Urothelium cell line (cell line): ENCODE measurements at regions not wholly inside any gene's neighbourhood (a gene's known extent, or its start where the extent isn't known, plus 50 kb on each side); places are given as distances from the start of the nearest gene placed in this dataset.
A peak's percentile ranks its signal among the peaks of the same experiment; 100 is the strongest.

Source experiments
- DNase-seq: peaks from one replicate; pipeline ENCODE4 v3.0.0; 2011; ENCODE audit warnings: low spot score, mixed read lengths
- FAIRE-seq: peaks from 2 replicates; lab custom pipeline; 2011; peaks lifted over from hg19 to GRCh38; lab: Jason Lieb, UNC

DNA sequence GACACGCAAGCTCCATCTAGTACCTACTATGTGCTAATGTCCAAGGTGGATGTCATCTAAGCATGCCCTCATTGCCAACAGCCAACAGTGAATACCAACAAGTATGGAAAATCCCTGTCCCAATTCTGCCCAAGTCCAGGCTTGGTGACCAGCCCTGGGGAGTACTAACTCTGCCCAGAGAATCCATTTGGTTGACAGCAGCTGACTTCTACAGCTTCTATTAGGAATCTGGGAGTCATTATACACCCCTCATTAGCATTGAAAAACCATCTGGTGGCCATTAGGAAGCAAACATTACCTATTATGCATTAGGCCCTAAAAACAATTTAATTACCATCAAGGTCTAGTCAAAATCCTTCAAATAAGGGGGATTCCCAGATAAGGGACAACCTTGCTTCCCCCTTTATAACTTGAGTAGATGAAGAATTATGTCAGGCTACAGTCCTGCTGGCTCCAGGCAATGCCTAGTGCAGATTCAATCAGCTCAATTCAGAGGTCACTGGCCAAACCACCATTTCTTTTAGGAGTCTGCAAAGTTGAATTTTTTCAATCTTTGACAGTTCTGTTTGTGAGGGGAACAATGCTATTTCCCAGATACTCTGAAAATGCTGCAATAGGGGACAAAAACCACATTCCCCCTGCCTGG, 228.0 kb upstream of the LDB2 start:
- FAIRE-seq, result no peak
- DNase-seq, result no peak

DNA sequence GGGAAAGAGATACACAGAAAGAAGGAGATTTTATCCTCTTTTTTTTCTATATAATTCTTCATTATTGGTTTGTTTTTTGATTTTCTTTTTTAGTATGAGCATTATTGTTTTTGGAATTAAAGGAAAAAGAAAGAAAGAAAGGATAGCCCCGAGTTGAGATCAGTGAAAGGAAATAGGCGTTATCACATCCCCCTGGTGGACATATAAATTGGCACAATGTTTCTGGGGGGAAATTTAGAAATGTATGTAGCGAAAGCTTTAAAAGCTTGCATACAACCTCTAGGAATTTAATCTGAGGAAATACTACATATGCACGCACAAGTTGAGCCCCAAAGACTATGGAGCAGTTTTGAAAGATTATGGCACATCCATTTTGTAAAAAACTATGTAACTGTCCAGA, 226.3 kb upstream of the LDB2 start:
- no peak for FAIRE-seq

DNA sequence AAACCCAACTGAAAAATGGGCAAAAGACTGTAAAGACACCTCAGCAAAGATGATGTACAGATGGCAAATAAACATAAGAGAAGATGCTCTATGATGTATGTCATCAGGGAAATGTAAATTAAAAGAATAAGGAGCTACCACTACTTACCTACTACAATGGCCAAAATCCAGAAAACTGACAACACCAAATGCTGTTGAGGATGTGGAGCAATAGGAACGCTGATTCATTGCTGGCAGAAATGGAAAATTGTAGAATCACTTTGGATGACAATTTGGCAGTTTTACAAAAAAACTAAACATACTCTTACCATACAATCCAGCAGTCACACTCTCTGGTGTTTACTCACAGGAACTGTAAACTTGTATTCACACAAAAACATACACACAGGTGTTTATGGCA, 222.3 kb upstream of the LDB2 start:
- FAIRE-seq (no peak), DNase-seq (no peak)

More for the DNA sequence above, 226.3 kb upstream of the LDB2 start:
- no peak for DNase-seq

DNA sequence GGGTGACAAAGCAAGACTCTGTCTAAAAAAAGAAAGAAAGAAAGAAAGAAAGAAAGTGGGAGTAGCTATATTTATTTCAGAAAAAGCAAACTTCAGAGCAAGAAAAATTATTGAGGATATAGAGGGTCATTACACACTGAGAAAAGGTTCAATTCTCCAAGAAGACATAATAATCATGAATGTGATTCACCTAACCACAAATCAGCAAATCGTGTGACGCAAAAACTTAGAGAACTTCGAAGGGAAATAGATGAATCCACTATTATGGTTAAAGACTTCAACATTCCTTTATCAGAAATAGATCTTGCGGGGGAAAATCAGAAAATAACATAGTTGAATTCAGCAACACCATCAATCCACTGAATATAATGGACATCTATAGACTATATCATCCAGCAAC, 219.3 kb upstream of the LDB2 start:
- FAIRE-seq, result no peak
- DNase-seq, result no peak

DNA sequence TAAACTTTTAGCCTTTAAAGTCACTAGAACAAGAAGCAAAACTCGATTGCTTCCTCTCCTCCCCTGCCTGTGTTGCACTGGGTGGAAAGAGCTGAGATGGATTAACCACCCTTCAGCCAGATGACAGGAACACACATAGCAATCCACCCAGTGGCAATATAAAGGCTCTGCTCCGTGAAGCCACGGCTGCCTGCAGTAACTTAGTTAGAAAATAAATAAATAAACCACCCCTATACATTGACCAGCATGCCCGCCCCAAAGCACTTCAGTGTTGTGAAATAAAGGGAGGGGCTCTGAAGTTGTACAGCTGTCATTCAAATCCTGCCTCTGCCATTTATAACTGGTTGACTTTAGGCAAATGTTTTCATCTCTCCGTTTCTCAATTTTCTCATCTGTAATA, 217.1 kb upstream of the LDB2 start:
- FAIRE-seq (no peak), DNase-seq (no peak)

DNA sequence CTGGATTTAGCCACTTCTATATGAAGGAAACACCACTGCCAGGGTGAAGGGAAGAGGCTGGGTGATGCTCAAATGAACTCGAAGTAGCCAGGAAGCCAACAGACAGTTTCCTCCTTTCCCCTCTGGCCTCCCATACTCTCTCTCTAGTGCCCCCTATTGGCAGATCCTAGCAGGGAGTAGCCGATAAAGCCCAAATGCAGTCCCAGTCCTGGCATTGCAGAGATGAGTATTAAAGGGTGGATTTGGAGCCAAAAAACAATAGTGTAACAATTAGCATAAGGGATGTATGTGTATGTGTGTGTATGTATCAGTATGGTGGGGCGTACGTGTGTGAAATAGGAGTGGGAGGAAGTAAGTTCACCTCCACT, 213.8 kb upstream of the LDB2 start:
- FAIRE-seq, result no peak
- DNase-seq, result peak; percentile 5

DNA sequence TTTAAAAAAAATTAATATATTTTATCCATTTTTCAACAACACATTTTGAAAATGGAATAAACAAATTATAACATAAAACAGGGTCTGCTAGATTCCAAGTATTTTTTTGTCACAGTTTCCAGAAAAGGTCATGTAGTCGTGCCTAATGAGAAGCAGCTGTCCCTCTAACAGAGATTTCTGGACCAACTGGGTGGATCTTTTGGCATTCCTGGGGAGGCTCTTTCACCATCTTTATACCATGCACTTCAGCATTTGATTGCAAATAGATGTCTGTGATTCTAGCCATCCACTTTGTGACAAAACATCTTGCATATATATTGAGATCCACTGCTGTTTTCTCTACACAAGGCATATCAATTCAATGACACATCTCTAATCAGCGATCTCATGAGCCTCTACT, 210.7 kb upstream of the LDB2 start:
- FAIRE-seq, result no peak
- no peak for DNase-seq

DNA sequence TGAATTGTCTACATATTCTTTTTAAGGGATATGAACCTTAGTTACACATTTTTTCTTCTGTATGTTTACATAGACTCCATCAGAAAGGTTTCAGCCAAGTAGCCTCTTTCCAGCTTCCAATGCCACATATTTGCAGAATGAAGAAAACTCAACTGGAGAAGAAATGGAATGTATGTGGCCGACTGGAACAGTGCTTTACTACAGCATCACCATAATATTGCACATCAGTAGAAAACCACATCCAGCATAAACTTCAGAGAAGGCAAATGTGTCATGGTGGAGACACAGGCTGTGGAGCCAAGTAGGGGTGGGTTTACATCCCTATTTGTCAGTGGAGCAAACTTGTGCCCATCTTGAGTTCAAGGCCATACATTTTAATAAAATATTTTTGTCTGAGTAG, 204.8 kb upstream of the LDB2 start:
- no peak for FAIRE-seq
- DNase-seq, result no peak

DNA sequence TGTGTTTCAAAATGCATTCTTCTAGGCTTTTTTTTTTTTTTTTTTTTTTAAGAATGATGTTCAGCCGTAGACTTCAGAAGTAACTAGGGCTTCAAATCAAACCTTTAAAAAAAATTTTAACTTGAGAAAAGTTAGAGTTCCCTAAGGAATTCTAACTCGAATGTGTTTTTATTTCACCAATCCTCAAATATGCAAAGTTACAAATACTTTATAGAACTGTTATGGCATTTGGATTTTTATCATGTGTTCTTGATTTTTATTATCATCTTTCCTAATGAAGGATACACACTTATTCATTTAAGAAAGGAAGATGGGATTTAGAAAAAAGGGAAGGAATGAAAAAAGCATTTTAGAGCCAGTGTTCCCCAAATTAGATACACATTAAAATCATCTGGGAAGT, 200.6 kb upstream of the LDB2 start:
- no peak for DNase-seq
- no peak for FAIRE-seq

DNA sequence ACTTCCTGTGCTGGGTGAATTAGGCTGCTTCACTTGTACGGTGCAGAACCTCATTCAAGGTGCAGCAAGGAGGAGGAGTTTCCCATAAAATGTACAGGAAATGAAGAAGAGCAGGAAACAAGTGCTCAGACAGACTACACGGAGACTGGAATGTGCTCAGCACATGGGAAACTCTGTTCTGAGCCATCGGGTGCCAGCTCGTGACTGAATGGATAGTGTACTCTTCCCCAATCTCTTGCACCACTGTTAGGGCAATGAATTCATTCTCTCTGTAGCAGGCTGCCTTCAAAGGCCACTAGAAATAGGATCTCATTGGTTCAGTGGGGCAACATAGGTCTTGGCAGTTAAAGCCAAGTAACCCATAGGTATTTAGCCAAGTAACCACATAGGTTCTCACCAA, 200.0 kb upstream of the LDB2 start:
- no peak for DNase-seq
- FAIRE-seq, result no peak

DNA sequence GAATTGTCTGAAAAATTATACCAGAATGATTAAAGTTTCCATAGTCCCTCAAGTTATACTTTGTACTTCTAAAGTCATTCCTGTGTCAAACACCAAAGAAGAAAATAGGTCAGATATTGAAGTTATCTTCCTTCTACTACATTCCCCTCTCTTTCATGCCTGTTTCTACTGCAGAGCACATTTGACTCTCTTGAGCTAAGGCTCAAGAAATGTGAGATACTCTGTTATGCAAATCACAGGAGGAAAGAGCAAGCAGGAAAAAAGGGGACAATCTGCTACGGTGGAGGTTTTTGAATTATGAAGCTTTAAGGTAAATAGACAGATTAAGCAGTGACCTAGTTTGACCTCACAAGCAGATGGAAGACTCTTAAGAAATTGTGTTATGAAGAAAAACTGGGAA, 198.9 kb upstream of the LDB2 start:
- FAIRE-seq, result no peak
- no peak for DNase-seq

DNA sequence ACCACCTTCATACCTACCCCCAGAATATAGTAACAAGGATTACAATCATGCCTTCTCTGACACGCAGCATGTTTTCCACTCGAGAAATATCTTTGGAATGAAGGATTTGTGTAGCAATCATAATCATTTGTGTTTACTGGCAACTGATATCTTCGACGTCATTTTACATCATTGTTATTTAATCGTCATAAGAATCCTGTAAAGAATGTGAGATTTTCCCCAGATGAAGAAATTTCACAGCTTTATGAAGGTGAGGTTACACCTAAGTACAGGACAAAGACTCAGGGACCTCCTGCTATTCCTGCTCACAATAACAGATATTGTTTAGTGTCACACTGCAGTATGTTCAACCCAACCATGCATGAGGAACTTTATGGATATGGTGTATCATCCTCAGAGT, 198.2 kb upstream of the LDB2 start:
- DNase-seq (no peak), FAIRE-seq (no peak)

DNA sequence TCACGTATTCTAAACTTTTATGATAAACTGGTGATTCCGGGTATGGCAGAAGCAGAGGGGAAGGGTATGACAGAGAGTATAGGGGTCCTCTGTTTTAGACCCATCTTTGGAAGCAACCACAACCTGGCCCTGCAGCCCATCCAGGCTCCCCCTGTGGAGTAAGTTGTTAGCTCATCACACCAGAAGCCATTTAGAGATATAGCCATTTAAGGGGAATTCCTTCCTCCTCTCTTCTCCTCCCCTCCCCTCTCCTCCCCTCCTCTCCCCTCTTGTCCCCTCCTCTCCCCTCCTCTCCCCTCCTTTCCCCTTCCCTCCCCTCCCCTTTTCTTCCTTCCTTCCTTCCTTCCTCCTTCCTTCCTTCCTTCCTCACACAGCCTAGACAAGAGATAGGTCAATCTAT, 197.3 kb upstream of the LDB2 start:
- DNase-seq (no peak), FAIRE-seq (no peak)

DNA sequence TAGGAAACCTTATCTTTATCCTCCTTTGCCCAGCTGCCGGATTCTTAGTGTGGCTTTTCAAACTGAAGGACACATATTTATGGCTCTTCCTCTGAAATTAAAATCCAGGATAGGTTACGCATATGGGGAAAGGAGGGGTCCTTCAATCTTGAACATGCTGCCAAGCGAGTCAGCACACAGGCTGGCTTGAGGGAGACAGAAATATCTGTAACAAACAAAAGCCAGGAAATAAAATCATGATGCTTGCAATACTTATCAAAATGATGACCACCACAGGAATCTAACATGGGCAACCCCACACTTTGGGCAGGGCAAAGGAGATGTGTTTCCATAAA, 196.4 kb upstream of the LDB2 start:
- no peak for DNase-seq
- FAIRE-seq, result no peak

DNA sequence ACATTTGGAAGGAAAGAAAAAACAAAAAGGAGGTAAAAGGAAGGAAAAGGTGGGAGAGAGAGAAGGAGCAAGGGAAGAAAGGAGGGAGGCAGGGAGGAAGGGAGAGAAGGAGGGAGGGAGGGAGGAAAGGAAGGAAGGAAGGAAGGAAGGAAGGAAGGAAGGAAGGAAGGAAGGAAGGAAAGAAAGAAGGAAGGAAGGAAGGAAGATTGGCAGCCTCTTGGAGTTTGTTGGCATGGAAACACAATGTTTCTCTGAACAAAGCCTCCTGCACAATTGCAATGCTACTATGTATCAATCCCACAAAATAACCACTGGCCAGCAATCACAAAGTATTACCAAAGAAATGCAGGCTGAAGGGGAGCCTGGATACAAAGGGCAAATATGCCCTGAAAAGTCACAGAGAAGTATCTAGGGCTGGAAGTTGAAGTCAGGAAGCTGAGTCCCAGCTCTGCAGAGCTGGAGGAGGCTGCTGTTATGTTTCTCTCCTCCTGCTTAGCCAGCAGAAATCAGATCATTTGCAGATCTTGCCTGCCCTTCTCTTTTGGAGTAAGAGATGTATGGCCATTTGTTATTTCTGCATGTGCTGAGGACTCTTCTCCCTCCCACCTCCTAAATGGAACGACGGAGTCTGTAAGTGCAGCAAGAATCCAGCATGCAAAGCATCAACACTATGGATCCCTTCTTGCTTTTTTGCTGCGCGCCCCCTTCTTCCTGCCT, 195.9 kb upstream of the LDB2 start:
- DNase-seq, result no peak
- FAIRE-seq, result no peak

DNA sequence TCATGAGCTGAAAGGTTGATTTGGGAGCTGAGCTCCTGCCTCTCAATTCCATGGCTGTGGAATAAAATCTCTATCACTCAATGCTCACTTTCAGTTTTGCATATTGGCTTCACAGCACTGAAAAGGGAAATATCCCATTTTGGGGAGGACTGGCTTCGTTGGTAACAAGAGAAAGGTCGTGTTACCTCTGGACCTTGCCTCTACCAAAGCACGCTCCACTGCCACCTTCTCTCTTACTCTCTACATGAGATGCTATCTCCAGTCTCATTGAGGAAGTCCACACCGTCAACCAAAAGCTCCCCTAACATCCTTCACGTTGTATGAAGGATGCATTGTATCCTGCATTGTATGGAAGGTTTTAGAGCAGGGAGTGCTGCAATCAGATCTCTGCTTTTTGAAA, 195.0 kb upstream of the LDB2 start:
- DNase-seq (no peak), FAIRE-seq (no peak)

DNA sequence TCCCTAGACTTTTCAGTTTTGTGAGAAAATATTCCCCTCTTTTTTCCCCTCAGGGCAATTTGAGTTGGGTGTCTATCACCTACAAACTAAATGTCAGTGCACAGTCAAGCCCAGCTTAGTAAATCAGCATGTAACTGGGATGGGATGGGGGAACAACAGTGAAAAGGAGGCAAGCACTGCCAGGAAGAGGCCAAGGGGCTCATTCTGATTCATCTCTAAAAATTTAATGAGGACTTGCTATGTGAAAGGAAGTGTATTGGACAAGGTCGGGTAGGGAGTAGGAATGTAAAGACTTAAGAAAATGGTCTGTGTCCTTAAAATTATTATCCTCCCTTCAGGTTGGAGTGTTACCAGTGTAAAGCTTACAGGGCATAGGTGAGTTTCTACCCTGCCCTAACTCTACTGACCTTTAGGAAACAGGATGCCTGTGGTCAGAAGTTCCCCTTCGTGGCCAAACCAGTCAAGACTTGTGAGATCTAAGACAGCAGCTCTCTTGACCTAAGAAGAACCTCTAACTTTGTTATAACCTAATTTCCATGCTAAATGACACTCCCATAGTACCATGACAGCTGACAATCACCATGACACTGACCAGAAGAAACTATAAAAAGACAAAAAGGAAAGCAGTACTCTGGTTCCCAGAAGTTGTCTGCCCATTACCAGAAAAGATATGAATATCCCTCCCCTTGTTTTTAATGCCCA, 194.4 kb upstream of the LDB2 start:
- DNase-seq (no peak), FAIRE-seq (no peak)

DNA sequence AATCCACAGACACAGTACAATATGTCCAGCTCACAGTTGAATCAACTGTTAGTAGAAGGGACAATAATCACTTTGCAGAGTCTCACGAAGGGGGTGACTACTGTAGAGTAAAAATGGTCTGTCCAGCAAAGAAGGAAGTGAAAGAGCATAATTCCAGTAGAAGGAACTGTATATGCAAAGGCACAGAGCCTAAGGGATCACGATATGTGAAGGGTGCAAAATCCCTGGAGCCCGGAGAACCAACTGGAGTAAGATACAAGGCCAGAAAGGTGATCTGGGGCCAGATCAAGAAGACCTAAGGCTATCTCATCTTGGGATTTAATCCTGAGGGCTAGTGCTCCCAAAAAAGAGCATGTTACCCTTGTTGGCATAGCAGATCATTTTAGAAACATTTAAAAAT, 192.7 kb upstream of the LDB2 start:
- no peak for DNase-seq
- no peak for FAIRE-seq

DNA sequence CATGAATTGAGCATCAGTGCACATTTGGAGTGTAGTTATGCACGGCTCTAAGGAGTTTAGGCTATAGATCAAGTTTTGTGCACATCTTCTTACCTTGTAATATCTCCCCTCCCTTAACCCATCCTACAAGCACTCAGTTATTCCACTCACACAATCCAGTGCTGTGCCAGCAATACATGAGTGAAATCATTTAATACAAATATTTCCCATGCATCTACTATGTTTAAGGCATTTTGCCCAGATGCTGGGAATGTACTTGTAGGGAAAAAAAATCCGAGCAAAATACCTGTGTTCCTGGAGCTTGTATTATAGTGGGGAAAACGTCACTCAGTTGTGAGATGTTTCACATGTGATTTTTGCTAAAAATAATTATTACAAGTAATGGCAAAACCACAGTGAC, 191.6 kb upstream of the LDB2 start:
- FAIRE-seq (no peak), DNase-seq (no peak)

DNA sequence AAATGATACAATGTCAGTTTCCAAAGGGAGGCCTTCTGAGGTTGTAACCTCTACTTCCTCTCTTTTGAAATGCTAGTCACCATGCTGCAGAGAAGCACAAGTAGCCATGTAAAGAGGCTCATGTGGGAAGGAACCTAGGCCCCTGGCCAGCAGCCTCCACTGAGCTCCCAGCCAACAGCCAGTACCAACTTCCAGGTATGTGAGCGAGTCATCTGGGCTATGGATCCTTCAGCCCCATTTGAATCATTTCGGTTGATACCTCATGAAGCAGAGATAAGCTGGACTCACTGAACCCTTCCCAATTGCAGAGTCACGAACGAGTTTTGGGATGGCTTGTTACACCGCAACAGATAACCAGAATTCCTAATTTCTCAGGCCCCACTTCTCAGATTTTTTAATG, 187.0 kb upstream of the LDB2 start:
- no peak for FAIRE-seq
- DNase-seq, result no peak

DNA sequence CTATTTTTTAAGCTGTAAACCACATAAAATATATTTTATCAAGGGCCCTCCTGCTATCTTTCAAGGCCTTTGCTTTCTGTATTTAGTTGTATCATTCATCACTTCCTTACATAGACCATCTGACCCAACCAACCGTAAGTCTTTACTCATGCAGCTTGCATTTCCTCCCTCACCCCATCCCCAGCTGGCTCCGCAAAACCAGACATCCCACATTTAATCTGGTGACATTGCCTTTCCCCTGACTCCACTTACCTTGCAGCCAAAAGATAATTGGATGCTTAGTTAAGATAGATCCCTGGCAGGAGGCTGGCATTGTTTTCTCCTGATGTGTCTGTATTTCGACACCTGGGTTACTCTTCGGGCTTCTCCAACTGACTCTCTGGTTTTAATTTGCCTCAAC, 183.7 kb upstream of the LDB2 start:
- FAIRE-seq (no peak), DNase-seq (no peak)

DNA sequence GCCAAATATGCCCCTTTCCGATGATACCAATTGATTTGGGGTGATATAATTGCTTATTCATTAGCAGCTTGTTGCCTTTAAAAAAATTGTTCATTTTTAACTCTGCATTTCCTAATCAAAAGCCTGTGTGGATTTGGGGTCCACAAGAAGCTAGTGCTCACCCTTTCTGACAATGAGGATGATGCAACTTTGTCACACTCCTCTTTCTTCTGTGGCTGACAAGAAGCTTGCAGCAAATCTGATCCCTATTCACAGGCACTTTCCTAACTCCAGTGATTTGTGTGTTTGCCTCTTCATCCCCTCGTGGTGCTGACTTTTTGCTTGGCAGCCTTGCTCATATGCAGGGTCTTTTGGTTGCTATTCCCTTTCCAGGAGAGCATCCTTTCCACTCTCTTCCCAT, 182.7 kb upstream of the LDB2 start:
- no peak for FAIRE-seq
- DNase-seq, result no peak

DNA sequence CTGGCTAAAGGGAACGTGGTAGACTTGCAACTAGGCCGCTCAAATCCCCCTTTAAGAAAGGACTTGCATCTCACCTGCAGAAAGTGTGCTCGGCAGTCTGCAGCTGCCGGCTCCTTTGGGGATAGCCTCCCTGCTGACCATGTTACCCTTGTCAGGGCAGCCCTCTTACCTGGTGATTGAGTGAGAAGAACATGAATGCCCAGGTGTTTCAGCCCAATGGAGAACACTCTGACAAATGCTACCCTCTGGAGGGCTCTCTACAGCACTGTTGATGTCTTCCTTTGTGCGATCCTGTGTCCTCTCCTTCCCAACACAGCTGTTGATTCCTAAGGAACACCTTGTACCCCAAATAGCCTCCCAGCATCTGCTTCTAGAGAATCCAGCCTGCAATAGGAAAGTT, 178.7 kb upstream of the LDB2 start:
- DNase-seq (no peak), FAIRE-seq (no peak)
